NCI-H2107 (cell line): ENCODE measurements at regions not wholly inside any gene's neighbourhood (a gene's known extent, or its start where the extent isn't known, plus 50 kb on each side); places are given as distances from the start of the nearest gene placed in this dataset.

Experiments
- DNase-seq: peaks from one replicate; lab custom pipeline; 2025; lab: John Stamatoyannopoulos, UW

- no peak for DNase-seq
Measured at GRCh38 chr4:130632731-130633604, 1537.0 kb downstream of the C4orf33 start.

- no peak for DNase-seq
Measured at GRCh38 chr4:130636486-130636885, 1540.5 kb downstream of the C4orf33 start.

GRCh38 chr4:130640592-130640991, 1544.6 kb downstream of the C4orf33 start:
- DNase-seq, result no peak

GRCh38 chr4:130646886-130647285, 1550.9 kb downstream of the C4orf33 start:
- no peak for DNase-seq

- DNase-seq, result no peak
Measured at GRCh38 chr4:130648570-130648969, 1552.6 kb downstream of the C4orf33 start.

GRCh38 chr4:130653842-130654241, 1557.9 kb downstream of the C4orf33 start:
- DNase-seq, result no peak

GRCh38 chr4:130659320-130659719, 1563.4 kb downstream of the C4orf33 start:
- no peak for DNase-seq

- no peak for DNase-seq
Measured at GRCh38 chr4:130668859-130669258, 1572.9 kb downstream of the C4orf33 start.

GRCh38 chr4:130675266-130675665, 1579.3 kb downstream of the C4orf33 start:
- no peak for DNase-seq

- DNase-seq, result no peak
Measured at GRCh38 chr4:130689181-130689580, 1593.2 kb downstream of the C4orf33 start.

- DNase-seq, result no peak
Measured at GRCh38 chr4:130698251-130698650, 1602.3 kb downstream of the C4orf33 start.

- no peak for DNase-seq
Measured at GRCh38 chr4:130699004-130699403, 1603.1 kb downstream of the C4orf33 start.

GRCh38 chr4:130703211-130703935, 1607.4 kb downstream of the C4orf33 start:
- no peak for DNase-seq

- no peak for DNase-seq
Measured at GRCh38 chr4:130705023-130705422, 1609.1 kb downstream of the C4orf33 start.

- DNase-seq, result no peak
Measured at GRCh38 chr4:130712038-130712437, 1616.1 kb downstream of the C4orf33 start.

GRCh38 chr4:130714006-130714405, 1618.1 kb downstream of the C4orf33 start:
- DNase-seq, result no peak

GRCh38 chr4:130722361-130722760, 1626.4 kb downstream of the C4orf33 start:
- no peak for DNase-seq

GRCh38 chr4:130736436-130737185, 1640.7 kb downstream of the C4orf33 start:
- no peak for DNase-seq

- DNase-seq, result no peak
Measured at GRCh38 chr4:130738233-130738632, 1642.3 kb downstream of the C4orf33 start.

- no peak for DNase-seq
Measured at GRCh38 chr4:130747842-130748241, 1651.9 kb downstream of the C4orf33 start.

- no peak for DNase-seq
Measured at GRCh38 chr4:130753926-130754325, 1658.0 kb downstream of the C4orf33 start.

- no peak for DNase-seq
Measured at GRCh38 chr4:130760246-130760645, 1664.3 kb downstream of the C4orf33 start.
